Fibroblast of pulmonary artery (primary cell): ENCODE measurements at regions not wholly inside any gene's neighbourhood (a gene's known extent, or its start where the extent isn't known, plus 50 kb on each side); places are given as distances from the start of the nearest gene placed in this dataset.
"Not testable (repeated sequence)": the region's sequence is repeated elsewhere in the genome, so short reads cannot be mapped to it uniquely, and the experiment has no call there.

ENCODE experiments used
- DNase-seq: peaks from one replicate; pipeline ENCODE4 v3.0.0-alpha.2; 2010; ENCODE audit warnings: low read depth
- H3K4me3 ChIP-seq: replicated peaks from 2 replicates; pipeline ENCODE4 v1.5.1; 2011; ENCODE audit warnings: low read depth, mild to moderate bottlenecking, control low read depth, low read length, moderate library complexity
- TF ChIP-seq, protein P1 (sequence below): IDR thresholded peaks from 2 replicates; pipeline ENCODE4 v1.5.1; 2011; ENCODE audit warnings: mild to moderate bottlenecking, control low read depth, low read length, inconsistent platforms; ENCODE audit errors: missing control alignments

GRCh38 chr10:65778753-65779152 is 1147.1 kb upstream of the LRRTM3 start:
- H3K4me3 ChIP-seq: no peak overlapping the region
- TF ChIP-seq, protein P1, sequence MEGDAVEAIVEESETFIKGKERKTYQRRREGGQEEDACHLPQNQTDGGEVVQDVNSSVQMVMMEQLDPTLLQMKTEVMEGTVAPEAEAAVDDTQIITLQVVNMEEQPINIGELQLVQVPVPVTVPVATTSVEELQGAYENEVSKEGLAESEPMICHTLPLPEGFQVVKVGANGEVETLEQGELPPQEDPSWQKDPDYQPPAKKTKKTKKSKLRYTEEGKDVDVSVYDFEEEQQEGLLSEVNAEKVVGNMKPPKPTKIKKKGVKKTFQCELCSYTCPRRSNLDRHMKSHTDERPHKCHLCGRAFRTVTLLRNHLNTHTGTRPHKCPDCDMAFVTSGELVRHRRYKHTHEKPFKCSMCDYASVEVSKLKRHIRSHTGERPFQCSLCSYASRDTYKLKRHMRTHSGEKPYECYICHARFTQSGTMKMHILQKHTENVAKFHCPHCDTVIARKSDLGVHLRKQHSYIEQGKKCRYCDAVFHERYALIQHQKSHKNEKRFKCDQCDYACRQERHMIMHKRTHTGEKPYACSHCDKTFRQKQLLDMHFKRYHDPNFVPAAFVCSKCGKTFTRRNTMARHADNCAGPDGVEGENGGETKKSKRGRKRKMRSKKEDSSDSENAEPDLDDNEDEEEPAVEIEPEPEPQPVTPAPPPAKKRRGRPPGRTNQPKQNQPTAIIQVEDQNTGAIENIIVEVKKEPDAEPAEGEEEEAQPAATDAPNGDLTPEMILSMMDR: no peak
- DNase-seq: no peak

- TF ChIP-seq, protein P1: no peak
- no peak for DNase-seq
- no peak overlapping the region for H3K4me3 ChIP-seq
These were observed 1145.9 kb upstream of the LRRTM3 start for GRCh38 chr10:65779985-65780384.

GRCh38 chr10:65786279-65786678 is 1139.6 kb upstream of the LRRTM3 start:
- no peak overlapping the region for H3K4me3 ChIP-seq
- DNase-seq: no peak
- TF ChIP-seq, protein P1: no peak

- DNase-seq: no peak
- TF ChIP-seq, protein P1: no peak
- no peak overlapping the region for H3K4me3 ChIP-seq
These were observed 1138.3 kb upstream of the LRRTM3 start for GRCh38 chr10:65787571-65787970.

GRCh38 chr10:65788271-65788670 is 1137.6 kb upstream of the LRRTM3 start:
- no peak for DNase-seq
- H3K4me3 ChIP-seq: no peak overlapping the region
- TF ChIP-seq, protein P1: no peak

GRCh38 chr10:65791979-65792378 is 1133.9 kb upstream of the LRRTM3 start:
- no peak for DNase-seq
- TF ChIP-seq, protein P1: no peak
- H3K4me3 ChIP-seq: no peak overlapping the region

- H3K4me3 ChIP-seq: no peak overlapping the region
- TF ChIP-seq, protein P1: no peak
- DNase-seq: no peak
These were observed 1132.0 kb upstream of the LRRTM3 start for GRCh38 chr10:65793738-65794425.

DNA sequence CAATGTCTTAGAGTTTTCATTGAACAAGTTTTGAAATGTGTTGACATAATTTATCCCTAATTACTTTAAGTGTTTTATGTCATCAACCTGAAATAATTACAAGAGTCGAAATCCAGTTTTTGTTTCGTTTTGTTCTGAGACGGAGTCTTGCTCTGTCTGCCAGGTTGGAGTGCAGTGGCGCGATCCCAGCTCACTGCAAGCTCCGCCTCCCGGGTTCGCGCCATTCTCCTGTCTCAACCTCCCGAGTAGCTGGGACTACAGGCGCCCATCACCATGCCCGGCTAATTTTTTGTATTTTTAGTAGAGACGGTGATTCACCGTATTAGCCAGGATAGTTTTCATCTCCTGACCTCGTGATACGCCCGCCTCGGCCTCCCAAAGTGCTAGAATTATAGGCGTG is 1131.0 kb upstream of the LRRTM3 start:
- not testable (repeated sequence) for DNase-seq, H3K4me3 ChIP-seq
